GM12892 (cell line): ENCODE measurements at regions not wholly inside any gene's neighbourhood (a gene's known extent, or its start where the extent isn't known, plus 50 kb on each side); places are given as distances from the start of the nearest gene placed in this dataset.

Experiments
- DNase-seq: peaks from one replicate; pipeline ENCODE4 v3.0.0; 2011; ENCODE audit not compliant: insufficient read length
- FAIRE-seq: peaks from 2 replicates; lab custom pipeline; 2011; peaks lifted over from hg19 to GRCh38; lab: Jason Lieb, UNC
- POLR2A ChIP-seq: IDR thresholded peaks from 2 replicates; pipeline ENCODE4 v1.6.1; 2011; ENCODE audit warnings: low read depth, low read length, control low read depth
- POLR2AphosphoS5 ChIP-seq: IDR thresholded peaks from 2 replicates; pipeline ENCODE4 v1.6.1; 2011; ENCODE audit warnings: low read depth, low read length, control low read depth
- TAF1 ChIP-seq: IDR thresholded peaks from 2 replicates; pipeline ENCODE4 v1.6.1; 2011; ENCODE audit warnings: low read depth, mild to moderate bottlenecking, control low read depth, low read length, borderline replicate concordance

GRCh38 chr18:30658306-30658705 lies 384.2 kb downstream of the DSC3 start:
- DNase-seq (no peak), FAIRE-seq (no peak)
- TF ChIP-seq POLR2AphosphoS5 (no peak), POLR2A (no peak), TAF1 (no peak)

GRCh38 chr18:30652387-30652786 lies 390.2 kb downstream of the DSC3 start:
- DNase-seq (no peak), FAIRE-seq (no peak)

GRCh38 chr18:30650499-30650898 lies 392.0 kb downstream of the DSC3 start:
- no peak for FAIRE-seq
- DNase-seq, result no peak
- TF ChIP-seq POLR2AphosphoS5, result no peak
- no peak for TF ChIP-seq POLR2A
- TF ChIP-seq TAF1, result no peak

More at GRCh38 chr18:30652387-30652786, 390.2 kb downstream of the DSC3 start:
- TF ChIP-seq POLR2A (no peak), POLR2AphosphoS5 (no peak), TAF1 (no peak)

- no peak for DNase-seq
- no peak for FAIRE-seq
- TF ChIP-seq TAF1 (no peak), POLR2AphosphoS5 (no peak), POLR2A (no peak)
Observed at GRCh38 chr18:30644158-30644557, 398.4 kb downstream of the DSC3 start.

- TF ChIP-seq TAF1 (no peak), POLR2AphosphoS5 (no peak), POLR2A (no peak)
- DNase-seq (no peak), FAIRE-seq (no peak)
Observed at GRCh38 chr18:30639361-30639760, 403.2 kb downstream of the DSC3 start.

GRCh38 chr18:30634249-30634648 lies 408.3 kb downstream of the DSC3 start:
- no peak for FAIRE-seq
- no peak for DNase-seq
- TF ChIP-seq POLR2AphosphoS5 (no peak), TAF1 (no peak), POLR2A (no peak)

GRCh38 chr18:30632071-30632698 lies 410.4 kb downstream of the DSC3 start:
- DNase-seq (no peak), FAIRE-seq (no peak)
- TF ChIP-seq POLR2A, result no peak

- TF ChIP-seq POLR2A (no peak), POLR2AphosphoS5 (no peak), TAF1 (no peak)
- DNase-seq, result no peak
- no peak for FAIRE-seq
Observed at GRCh38 chr18:30625961-30626360, 416.6 kb downstream of the DSC3 start.

- no peak for DNase-seq
- TF ChIP-seq TAF1, result no peak
- no peak for TF ChIP-seq POLR2AphosphoS5
- TF ChIP-seq POLR2A, result no peak
- no peak for FAIRE-seq
Observed at GRCh38 chr18:30623401-30624065, 419.0 kb downstream of the DSC3 start.

GRCh38 chr18:30622635-30623034 lies 419.9 kb downstream of the DSC3 start:
- no peak for TF ChIP-seq POLR2AphosphoS5
- TF ChIP-seq POLR2A, result no peak
- DNase-seq (no peak), FAIRE-seq (no peak)

- DNase-seq (no peak), FAIRE-seq (no peak)
- no peak for TF ChIP-seq POLR2A
- TF ChIP-seq TAF1, result no peak
- TF ChIP-seq POLR2AphosphoS5, result no peak
Observed at GRCh38 chr18:30622104-30622503, 420.4 kb downstream of the DSC3 start.

- TF ChIP-seq POLR2AphosphoS5 (no peak), TAF1 (no peak), POLR2A (no peak)
- DNase-seq (no peak), FAIRE-seq (no peak)
Observed at GRCh38 chr18:30618567-30618966, 424.0 kb downstream of the DSC3 start.

- TF ChIP-seq POLR2AphosphoS5 (no peak), TAF1 (no peak)
- DNase-seq (no peak), FAIRE-seq (no peak)
Observed at GRCh38 chr18:30616414-30616813, 426.1 kb downstream of the DSC3 start.
